Pons (tissue), 1 donor: ENCODE measurements at regions not wholly inside any gene's neighbourhood (a gene's known extent, or its start where the extent isn't known, plus 50 kb on each side); places are given as distances from the start of the nearest gene placed in this dataset.

Source experiments
- DNase-seq: peaks from one replicate; pipeline ENCODE4 v3.0.0-alpha.2; 2016; ENCODE audit warnings: low spot score

DNA sequence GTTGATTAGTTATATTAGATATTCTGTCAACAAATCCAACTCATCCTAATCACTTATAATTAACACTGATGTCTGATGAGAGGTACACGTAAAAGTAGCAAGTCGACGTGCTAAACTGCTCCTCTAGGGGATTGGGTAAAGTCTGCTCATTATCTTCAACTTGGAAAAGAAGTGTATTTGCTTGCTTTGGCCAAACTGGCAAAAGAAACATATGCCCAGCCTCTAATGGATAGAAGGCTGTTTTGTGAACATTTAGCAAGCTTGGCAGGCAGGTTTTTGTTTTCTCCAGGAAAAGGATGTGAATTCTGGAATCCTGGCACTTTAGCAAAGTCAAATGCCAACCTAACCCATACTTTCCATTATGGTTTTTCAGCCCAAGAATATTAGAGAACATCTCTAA, 264.8 kb downstream of the TBL1XR1 start:
- DNase-seq: no peak

DNA sequence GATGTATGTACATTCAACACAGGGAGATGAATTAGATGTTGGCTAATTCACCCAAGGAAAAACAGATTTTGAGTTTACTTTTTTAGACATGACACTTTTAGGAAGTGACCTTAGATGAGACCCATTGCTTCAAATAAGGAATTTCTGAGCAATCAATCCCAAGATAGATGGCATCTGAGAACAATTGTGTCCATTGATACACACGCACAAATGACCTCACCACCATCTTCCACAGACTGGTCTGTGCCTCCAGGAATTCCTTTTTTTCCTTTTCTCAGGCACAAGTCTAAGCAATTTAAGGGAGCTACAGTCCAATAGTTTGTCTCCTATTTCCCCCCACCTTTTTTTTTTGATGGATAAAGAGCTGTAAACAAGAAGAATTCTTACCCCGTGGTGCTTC, 265.3 kb downstream of the TBL1XR1 start:
- DNase-seq: no peak

DNA sequence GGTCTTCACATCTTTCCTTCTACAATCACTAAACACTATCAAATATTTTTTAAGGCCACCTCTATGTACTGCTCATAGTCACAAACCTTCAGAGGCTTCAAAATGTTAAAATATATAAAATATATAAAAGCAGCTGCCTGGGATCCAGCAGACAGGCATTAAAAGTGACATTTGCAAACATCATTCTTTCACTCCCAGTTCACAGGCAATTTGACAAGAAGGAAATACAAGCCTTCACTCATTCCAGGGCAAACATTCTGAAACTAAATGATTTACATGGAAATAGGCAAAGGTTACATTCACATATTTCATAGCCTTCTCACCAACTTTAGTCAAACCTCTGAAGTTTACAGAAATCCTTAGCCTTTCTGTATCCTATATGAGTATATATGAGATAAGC, 266.3 kb downstream of the TBL1XR1 start:
- no peak for DNase-seq

DNA sequence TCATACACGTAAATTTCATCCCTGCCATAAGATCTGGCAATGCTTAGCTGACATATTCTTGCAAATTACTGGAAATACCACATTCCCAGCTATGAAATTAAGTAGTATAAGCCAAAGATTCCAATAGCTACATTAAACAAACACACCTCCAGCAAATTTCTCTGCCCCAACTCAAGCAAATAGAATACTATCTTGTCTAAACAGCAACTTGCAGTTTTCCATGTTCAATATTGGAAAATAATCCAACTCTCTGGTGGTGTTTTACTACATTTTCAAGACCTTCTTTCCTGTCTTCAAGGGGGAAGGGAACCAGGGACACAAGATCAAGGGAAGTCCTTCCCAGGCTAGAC, 268.7 kb downstream of the TBL1XR1 start:
- DNase-seq: no peak

DNA sequence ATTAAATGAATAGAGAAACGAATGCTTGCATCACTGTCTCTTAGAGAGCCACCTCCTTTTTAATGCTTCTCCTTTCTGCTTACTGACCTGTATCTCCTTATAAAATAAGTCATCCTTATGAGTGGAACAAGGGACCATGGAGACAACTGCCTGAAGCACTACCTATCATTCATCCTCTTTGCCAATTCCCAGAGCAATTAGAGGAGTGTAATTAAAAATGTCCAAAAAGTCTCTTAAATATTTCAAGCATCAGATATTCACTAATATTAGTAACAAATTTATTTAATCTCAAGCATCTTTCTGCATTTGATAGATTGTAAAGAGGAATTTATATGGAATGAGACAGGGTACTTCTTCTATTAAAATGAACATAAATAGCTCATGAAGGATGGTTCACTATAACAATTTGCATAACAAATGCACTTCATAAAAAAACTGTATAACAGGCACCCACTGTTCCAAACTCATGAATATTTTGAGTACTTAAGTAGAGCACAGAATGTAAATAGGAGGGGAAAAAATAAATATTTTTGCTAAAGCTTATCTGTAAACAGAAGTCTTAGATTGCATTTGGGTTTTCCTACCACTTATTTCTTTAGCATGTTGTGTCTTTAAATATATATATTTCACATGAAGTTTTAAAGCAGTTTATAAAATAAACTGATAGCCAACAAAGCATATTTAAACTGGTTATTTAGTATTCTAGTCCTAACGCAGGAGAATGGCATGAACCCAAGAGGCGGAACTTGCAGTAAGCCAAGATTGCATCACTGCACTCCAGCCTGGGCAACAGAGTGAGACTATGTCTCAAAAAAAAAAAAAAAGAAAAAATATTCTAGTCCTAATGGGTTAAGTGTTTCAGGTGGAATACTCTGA, 269.3 kb downstream of the TBL1XR1 start:
- DNase-seq: peak; percentile 56

DNA sequence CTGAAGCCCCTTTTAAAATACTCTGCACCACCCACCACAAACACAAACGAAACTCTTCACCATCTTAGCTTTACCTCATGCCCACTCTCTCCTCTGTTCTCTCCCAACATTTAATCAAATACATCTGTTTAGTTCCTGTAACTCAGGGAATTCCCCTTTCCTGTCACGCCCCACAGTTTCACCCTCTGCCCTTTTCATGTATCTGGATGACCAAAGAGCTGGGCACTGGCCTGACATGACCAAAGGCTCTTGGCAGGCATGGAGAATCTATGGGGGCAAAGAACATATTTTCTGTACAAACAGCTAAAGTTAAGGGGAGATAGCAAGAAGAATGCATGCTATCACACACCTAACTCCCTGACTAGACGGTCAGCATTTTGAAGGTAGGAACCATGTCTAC, 270.0 kb downstream of the TBL1XR1 start:
- DNase-seq: no peak

DNA sequence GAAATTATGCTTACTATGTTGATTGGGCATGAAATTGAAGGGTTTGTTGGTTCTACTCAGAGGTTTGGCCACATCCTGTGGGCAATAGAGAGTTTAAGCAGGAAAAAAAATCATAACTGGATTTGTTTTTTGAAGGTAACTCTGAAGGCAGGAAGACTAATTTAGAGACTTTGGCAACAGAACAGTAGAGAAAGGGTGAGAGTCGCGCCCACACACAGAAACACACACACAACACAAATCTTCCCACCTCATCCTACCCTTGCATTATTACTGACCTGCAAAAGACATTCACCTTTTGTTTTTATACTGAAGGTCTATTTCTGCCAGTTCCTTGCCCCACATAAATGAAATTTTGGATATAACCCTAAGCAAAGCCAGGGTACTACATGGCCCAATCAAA, 270.6 kb downstream of the TBL1XR1 start:
- no peak for DNase-seq

DNA sequence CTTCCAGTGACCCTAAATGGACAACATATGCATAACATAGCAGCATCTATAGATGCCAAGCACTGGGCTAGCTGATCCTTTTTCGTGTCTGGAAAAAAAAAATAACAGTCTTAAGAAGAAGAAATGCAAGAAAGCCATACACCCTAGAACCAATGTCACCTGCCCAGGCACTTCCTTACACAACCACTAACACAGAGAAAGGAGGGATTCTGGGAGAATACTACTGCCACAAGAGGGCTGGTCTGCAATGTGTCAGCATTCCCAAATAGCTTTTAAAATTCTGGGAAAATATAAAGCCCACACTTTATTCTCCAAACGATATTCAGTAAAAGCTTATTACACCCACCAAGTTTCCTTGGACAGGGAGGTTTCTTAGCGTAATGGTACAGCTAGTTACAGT, 271.2 kb downstream of the TBL1XR1 start:
- DNase-seq: no peak

DNA sequence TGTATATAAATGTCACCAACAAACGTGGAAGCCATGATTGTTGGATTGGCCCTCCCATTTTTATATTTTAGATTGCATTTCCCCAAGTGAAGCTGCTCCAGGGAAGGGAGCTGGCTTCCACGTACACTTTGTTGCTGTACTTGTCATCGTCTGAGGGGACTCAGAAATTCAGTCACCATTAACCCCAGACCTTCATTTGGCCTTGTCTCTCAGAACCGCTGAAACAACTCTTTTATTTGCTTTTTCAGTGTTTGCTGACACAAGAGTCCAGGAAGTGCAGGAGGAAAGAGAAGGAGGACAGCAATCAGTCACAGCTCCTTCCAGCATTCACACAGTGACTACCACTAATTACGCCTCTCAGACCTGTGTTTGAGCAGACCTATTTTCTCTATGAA, 276.5 kb downstream of the TBL1XR1 start:
- no peak for DNase-seq

DNA sequence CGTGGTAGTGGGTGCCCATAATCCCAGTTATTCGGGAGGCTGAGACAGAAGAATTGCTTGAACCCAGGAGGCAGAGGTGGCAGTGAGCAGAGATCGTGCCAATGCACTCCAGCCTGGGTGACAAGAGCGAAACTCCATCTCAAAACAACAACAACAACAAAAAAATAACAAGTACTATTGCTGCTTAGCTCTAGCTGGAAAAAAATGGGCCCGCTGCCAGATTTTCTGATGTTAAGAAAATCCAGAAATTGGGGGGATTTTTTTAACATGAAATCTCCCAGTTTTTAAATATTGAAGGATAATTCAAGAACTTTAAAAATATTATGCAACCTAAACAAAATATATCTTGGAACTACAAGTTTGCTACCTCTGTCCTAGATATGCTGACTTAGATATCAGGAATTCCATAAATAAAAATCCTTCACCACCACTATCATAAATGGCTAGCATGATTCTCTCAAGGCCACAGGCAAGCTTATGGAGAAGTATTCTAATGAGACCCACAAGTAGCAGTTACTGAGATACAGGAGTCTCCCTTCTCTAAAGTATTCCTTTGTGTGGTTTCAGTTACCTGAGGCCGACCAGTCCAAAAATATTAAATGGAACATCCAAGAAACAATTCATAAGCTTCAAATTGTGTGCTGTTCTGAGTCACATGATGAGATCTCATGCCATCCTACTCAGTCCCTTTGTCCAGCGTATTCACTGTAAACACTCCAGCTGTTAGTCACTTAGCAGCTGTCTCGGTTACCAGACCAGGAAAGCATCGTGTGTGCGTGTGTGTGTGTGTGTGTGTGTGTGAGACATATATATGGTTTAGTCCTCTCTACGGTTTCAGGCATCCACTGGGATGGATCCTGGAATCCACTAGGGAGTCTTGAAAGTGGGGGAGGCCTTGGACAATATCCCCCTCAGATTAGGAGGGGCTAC, 277.2 kb downstream of the TBL1XR1 start:
- DNase-seq: no peak

DNA sequence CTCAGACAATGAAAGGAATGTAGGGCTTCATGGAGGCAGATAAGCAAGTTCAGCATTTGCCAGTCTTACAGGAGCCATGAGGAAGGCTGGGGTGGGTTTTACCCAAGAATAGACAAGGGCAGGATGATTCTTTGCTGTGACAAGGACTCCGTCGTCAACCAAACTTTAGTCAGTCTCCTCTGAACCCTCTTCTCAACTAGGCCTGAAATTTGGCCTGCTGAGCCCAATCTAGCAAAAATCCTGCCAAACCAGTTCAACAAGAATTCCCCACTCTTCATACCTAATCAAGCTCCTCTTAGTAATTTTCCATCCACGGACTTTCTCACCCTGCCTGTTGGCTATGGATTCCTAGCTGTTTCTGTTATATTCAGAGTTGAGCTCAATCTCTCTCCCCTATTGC, 280.5 kb downstream of the TBL1XR1 start:
- no peak for DNase-seq

DNA sequence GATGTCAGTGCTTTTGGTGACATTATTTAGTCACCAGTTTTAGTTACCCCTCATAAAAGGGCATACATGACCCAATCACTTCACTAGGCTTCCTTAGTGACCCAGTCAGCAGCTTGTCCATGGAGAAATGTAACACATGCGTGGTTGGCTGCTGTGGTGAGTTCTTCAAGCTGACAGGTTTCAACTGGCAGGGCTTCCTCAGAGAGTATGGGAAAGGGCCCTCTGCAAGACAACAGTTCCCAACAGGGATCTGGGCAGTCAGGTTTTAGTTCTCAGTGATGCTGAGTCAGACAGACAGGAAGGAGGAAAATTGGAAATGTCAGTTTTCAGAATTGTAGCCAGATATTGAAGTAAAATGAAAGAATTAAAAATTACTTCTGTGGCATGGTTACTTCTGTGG, 282.5 kb downstream of the TBL1XR1 start:
- DNase-seq: no peak

DNA sequence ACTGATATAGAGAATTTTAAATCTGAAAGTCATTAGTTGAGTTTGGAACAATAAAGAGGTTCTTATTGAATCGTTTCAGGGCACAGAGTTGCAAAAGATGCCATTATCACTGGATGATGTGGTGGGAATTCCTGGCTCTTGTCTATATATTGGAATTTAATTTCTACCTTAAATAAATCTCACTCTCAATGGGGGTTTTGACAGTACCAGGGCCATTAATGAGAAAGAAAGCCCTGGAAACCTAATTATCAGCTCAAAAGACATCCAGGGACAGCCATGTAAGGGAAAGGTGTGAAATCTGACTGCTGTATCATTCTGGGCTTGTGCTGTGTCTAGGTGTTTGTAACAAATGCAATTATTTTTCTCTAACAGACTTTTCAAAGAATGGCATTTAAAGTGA, 285.7 kb downstream of the TBL1XR1 start:
- no peak for DNase-seq

DNA sequence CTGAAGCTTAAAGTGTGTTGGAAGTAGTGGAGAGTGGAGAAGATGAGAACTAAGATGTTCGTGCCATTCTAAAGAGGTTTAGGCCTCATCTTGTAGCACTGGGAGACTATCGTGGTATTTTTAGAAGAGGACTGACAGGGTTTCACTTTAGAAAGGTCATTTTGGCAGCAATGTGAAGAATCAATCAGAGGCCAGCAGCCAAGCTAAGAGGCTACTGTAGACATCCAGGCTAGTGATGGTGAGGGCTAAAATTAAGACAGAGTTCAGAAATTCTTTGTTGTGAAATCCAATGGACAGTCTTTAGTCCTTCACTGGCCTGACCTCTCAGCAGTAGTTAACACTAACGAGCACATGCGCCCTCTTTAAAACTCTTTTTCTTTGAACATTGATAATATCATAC, 288.2 kb downstream of the TBL1XR1 start:
- DNase-seq: no peak

DNA sequence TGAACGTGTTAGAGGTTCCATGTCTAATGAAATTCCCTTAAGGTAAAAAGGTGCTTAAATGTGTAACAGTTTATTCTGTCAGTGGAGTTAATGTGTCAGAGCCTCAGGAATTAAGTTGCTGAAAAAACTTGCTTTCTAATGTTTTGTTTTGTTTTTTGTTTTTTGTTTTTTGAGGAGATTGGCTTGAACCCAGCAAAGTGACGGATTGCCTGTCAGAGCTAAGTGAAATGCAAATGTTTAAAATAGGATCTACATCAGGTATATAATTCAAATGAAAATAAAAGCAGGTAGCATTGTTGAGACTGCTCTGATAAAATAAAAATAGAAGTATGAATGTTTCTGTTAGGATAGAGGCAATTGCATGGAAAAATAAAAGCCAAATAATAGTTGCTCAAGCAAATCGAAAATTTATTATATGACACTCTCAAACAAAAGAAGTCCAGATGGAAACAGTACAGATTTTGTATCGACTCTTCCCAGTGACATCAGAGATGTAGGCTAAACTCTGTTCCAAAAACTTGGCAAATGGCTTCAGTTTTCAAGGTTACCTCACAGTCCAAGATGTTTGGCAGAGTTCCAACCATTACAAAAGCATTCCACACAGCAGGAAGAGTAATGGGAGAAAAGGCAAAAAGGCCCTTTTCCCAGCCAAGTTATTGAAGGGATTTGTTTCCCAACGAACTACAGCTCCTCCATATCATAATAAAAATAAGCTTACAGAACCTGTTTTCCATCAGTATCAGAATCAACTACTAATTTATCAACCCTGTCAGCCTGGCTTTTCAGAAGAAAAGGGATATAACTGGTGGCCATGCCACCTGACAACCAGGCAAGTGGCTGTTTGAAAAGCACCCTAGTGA, 291.0 kb downstream of the TBL1XR1 start:
- peak; percentile 33 for DNase-seq

DNA sequence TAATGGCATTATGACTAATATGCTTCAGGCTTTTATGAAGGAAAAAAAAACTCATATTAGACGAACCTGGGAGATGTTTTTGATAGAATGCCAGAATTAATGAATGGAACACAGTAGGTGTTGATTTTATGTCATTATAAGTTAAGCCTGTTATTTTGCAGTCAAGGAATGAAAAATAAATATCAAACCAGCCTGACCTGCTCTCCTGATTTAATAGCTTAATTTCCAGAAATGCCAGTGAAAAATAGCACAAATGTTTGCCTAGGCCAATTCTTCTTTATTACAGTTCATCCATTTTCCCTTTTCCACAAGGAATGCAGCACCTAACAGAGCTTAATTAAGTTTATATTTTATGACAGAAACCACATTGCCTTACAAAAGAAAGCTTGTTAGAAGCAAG, 292.0 kb downstream of the TBL1XR1 start:
- no peak for DNase-seq

DNA sequence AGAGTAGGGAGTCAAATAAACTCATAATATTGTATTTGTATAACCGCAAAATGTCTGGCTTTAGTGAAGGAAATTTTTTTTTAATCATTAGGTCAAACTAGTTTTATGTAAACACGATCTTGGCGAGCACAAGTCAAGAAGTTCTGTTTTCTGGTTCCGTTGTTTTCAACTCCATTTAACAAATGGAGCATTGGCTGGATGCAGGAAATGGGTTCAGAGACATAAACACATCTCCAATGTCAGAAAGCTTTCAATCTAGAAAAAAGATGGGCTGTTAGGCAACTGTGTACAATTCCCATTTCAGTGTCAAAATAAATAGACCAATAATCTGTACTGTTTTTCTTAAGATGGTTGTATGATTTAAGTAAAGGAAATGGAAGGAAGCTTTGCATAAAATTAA, 292.8 kb downstream of the TBL1XR1 start:
- no peak for DNase-seq

DNA sequence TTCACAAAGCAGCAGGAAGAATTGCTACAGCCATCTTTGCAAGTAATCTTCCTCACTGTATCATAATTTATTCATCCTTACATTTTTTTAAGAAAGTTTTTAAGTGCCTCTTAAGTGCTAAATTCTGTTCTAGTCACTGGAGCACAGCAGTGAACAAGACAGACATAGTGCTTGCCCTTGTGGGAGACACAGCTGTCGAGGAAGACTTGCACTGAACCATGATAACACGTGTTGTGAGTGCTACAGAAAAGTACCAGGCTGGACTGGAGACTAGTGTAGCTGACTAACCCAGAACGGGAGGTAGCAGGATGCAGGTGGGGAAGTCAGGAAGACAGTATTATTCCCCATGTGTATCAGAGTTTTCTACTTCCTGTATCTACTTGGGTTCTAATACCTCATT, 300.6 kb downstream of the TBL1XR1 start:
- no peak for DNase-seq

DNA sequence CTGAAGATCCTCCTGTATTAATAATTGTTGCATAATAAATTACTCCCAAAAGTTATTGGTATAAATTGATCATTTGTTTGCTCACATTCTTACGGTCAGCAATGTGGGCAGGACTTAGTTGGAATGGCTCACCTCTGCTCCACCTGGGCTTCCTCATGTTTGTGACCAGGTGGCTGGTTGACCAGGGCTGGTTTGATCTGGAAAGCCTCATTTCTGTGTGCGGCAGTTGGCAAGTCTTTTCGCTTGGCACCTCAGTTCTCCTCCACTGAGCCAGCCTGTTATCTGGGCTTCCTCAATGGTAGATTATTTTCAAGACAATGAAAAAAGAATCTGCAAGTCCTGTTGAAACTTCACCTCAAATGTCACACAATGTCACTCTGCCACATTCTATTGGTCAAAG, 301.1 kb downstream of the TBL1XR1 start:
- no peak for DNase-seq

DNA sequence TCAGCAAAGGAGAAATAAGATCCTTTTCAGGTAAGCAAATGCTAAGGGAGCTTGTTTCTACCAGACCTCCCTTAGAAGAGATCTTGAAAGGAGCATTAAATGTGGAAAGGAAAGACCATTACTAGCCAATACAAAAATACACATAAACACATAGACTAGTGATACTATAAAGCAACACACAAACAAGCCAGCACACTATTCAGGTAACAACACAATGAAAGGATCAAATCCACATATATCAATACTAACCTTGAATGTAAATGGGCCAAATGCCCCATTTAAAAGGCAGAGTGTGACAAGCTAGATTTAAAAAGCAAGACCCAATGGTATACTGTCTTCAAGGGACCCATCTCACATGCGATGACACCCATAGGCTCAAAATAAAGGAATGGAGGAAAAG, 317.6 kb downstream of the TBL1XR1 start:
- no peak for DNase-seq

DNA sequence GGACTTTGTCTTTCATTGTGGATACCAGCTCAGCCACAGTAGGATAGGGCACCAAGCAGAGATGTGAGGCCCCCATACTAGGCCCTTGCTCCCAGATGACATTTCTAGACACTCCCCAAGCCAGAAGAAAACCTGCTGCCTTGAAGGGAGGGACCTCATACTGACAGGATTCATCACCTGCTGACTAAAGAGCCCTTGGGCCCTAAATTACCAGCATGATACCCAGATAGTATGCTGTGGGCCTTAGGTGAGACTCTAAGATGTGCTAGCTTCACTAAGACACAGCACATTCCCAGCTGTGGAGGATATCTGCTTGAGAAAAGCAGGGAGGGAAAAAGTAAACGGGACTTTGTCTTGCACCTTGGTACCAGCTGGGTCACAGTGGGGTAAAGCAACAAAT, 324.0 kb downstream of the TBL1XR1 start:
- DNase-seq: no peak

DNA sequence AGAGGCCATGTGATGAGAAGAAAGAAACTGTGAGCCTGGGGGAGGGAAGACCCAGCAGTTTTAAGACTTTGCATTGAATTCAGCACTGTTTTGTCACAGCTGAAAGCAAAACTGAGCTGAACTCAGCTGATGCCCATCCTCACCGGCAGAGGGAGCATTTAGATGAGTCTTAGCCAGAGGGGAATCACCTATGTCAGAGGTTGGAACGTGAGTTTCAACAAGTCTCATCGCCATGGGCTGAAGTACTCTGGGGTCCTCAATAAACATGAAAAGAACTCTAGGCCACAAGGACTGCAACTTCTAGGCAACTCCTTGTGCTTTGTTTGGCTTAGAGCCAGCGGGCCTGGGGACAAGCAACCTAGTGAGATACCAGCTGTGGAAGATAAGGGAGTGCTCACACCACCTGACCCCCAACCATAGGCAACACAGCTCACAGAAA, 324.5 kb downstream of the TBL1XR1 start:
- peak; percentile 30 for DNase-seq
